ENCODE measurements at regions not wholly inside any gene's neighbourhood (a gene's known extent, or its start where the extent isn't known, plus 50 kb on each side); places are given as distances from the start of the nearest gene placed in this dataset.
"Not testable (repeated sequence)": the region's sequence is repeated elsewhere in the genome, so short reads cannot be mapped to it uniquely, and the experiment has no call there.

DNA sequence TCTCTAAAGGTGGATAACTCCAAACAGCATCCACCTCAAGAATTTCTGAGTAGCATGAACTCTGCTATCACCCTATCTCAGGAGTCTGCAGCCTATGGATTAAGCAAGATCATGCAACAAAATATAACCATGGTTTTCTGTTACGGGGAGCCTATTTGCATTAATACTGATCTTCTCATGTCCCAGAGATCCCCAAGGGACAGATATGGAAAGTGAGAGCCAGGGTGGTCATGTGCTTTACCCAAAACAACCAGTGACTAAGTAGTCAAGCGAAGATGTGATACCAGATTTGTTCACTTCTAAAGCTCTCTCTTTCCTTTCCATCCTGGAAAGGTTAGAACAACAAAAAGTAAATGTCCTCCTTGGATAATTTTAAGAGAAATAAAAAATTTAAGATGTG lies 125.1 kb downstream of the PRRX1 start:
- DNase-seq: no peak

DNA sequence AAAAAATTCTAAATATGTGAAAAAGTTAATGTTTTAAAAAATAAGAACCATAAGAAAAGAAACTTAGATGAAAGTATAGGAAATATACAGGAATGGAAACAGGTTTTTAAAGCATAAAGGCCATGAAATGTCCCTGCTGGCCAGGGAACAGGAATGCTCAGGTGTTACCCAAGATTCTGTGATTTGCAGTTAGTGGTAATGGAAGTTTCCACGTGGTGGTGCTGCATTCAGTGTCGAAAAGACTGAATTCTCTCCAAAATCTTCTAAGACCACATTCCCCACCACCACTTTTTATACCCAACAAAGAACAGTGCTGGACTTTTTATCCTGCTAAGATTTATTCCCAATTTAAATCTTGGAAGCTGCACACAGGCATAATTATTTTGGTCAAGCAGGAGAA lies 126.2 kb downstream of the PRRX1 start:
- no peak for DNase-seq

- peak; percentile 46 for DNase-seq
Measured at GRCh38 chr1:170790651-170791071, 126.7 kb downstream of the PRRX1 start.

- DNase-seq: peak; percentile 66
Measured at GRCh38 chr1:170791941-170792340, 128.0 kb downstream of the PRRX1 start.

GRCh38 chr1:170800265-170800664 lies 135.1 kb upstream of the MROH9 start:
- DNase-seq: peak; percentile 68

GRCh38 chr1:170800812-170801211 lies 134.5 kb upstream of the MROH9 start:
- DNase-seq: peak; percentile 62

GRCh38 chr1:170803711-170804110 lies 131.6 kb upstream of the MROH9 start:
- peak; percentile 62 for DNase-seq

DNA sequence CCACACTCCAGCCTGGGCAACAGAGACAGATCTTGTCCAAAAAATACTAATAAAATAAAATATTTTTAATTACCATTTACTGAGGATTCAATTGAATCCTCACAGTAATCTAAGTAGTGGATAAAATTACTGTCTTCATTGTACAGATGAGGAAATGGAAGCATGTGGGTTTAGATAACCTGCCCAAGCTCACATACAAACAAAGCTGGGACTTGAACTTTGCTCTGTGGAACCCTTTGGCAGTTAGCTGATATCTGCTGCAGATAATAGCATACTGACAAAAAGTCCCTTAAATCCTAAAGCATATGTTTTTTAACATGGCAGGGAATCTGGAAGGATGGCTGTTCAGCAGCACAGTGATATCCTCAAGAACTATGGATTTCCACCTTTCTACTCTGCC lies 130.9 kb upstream of the MROH9 start:
- DNase-seq: no peak

DNA sequence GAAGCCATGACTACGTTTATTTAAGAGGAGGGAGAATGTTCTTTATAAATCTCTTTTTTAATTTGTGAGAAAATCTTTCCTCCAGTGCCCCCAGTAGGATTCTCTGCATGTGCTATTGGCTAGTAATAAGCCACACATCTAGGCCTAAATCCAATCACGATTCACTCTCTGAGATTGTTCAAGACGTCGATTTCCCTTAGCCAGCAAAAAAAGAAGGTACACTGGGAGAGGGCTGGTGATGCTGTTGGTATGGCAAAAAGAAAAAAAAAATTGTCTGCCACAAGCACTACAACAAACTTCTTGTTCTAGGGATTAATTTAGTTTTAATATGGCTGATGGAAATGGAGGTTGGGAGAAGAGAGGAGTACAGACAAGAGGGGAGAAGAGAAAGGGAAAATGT lies 130.5 kb upstream of the MROH9 start:
- no peak for DNase-seq

DNA sequence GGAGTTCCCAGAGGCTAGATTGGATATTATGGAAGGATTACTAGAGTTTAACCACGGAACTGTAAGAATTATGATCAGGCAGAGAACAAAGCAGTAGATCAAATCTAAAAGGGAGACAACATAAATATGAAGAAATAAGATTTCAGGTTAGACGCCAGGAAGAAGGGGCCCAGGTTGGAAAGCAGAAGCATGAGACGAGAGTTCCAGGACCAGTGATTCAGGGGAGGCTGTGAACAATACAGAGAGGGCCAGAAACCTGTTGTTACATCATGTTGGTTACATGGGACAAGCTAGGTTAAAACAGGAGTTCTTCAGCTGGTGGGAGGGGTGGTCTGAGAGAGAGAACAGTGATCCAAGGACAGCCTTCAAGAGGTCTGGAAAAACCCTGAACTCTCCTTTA lies 128.4 kb upstream of the MROH9 start:
- no peak for DNase-seq

- peak; percentile 86 for DNase-seq
Measured at GRCh38 chr1:170807432-170807831, 127.9 kb upstream of the MROH9 start.

DNA sequence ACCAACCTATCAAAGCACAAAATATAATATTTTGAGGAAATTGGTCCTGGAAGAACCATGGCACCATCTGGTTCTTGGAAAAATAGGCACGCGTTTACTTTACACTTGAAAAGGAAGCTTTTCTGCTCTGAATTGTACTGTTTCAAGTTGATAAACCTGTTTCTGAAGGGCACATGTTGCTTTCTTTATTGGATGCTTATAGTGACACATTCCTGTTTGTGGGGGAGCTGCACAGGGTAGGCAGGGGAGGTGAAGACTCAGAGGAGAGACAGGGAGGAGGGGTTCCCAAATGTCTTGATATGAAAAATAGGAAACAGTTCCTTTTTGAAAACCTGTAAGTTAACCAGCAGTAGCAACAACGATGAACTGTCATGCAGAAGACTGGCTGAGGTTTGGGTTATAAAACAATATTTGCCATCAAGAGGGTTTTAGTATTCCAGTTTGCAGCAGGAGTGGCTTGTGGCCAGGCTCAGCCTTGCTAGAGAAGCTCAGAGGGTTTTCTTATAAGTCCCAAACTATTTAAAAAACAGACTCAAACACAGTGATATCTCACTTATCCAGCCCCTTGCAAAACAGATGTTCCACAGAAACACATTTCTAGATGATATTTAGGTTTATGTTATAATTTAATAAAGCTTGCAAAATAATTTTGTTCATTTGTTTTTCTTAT lies 127.0 kb upstream of the MROH9 start:
- DNase-seq: no peak

GRCh38 chr1:170811013-170811412 lies 124.3 kb upstream of the MROH9 start:
- not testable (repeated sequence) for DNase-seq

DNA sequence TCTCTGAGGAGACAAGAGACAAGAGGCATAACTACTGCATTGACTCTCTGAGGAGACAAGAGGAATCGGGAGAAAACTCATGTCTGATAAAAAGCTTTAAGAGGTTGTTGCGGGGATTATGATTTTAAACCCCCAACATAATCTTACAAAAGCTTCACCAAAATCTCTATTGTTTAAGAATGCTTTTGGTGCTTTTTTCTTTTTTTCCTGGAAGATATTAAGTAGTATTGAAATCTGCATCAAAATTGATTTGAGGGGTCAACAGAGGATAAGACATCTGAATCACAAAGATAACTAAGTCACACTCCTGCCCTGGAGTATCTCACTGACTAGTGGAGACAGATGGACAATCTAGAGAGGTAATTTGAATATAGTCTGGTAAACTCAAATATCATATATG lies 115.6 kb upstream of the MROH9 start:
- DNase-seq: no peak

- peak; percentile 37 for DNase-seq
Measured at GRCh38 chr1:170823120-170823519, 112.2 kb upstream of the MROH9 start.

- DNase-seq: no peak
Measured at GRCh38 chr1:170831276-170831675, 104.1 kb upstream of the MROH9 start.

- DNase-seq: peak; percentile 57
Measured at GRCh38 chr1:170836141-170836540, 99.2 kb upstream of the MROH9 start.

GRCh38 chr1:170840371-170840770 lies 95.0 kb upstream of the MROH9 start:
- no peak for DNase-seq

DNA sequence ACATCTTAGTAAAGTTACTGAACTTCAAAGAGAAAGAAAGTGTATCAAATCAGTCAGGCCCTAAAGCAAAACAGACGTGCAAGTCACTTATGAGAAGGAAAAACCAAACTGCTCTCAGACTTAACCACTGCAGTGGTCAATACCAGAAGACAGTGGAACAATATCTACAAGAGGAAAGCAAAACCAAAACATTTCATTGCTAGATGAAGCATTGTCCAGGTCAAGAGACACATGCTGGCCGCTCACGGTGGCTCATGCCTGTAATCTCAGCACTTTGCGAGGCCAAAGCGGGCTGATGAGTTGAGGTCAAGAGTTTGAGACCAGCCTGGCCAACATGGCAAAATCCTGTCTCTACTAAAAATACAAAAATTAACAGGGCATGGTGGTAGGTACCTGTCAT lies 82.0 kb upstream of the MROH9 start:
- DNase-seq: no peak

GRCh38 chr1:170853867-170854266 lies 81.5 kb upstream of the MROH9 start:
- DNase-seq: no peak

DNA sequence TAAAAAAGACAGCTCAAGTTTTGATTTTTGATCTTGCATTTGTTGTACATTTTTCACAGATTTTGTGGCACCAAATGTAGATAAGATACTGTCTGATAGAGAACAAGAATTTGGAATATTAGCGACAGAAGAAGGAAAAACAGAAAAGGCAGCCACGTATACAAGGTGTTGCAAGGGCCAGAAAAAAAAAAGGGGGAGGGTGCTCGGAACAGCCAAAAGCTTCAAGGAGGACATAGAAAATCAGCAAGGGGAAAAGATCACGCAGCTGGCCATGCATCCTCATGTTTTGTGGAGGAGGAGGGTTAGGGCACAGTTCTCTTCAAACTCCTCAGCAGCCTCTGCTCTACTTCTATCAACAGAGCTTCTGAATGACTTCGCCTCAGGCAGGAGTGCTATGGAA lies 80.7 kb upstream of the MROH9 start:
- no peak for DNase-seq

DNA sequence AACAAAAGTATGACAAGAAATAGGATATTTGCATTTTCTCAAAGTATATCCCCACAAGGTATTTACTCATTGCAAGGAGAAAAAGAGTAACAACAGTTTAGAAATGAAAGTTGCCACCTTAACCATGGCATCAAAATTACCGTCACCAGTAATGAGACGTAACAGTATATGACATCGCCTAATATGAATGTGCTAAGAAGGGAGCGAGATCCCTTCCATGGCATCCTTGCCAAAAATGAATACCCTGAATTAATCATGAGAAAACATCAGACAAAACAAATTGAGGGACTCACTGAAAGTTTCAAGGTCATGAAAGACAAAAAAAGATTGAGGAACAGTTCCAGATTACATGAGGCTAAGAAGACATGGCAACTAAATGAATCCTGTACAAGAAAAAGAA lies 78.9 kb upstream of the MROH9 start:
- peak; percentile 38 for DNase-seq

DNA sequence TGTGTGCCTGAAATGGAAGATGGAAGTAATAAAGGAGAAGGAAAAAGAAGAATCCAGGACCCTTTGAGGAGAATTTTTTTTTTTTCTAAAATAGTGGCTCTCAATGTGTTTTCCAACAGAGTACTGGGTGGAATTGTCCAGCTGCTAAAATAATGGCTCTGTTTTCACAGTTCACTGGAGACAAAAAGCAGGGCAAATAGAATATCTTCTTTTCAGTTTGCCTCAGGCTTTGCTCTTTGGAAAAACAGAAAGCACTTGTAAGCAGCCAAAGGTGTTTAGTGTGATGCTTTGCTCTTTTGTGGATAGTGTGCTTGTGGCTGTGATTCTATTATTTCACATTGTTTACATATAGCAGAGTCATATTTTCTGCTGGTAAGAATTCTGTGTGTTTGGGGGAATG lies 77.4 kb upstream of the MROH9 start:
- no peak for DNase-seq

DNA sequence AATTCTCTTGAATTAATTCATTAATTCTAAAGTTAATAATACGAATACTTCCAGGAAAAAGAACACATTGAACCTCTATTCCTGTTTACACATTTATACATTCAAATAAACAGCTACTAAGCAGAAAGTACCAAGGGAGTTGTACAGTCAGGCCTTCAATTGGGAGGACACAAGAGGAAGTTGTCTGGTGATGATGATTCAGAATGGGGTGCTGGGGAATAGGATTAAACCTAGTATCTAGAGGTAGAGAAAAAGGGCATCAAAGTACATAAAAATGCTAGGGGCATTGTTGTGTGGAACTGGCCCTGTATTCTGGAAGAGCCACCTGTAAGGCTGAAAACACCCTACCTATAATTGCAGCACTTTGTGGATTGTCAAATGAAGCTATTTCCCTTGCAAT lies 71.7 kb upstream of the MROH9 start:
- no peak for DNase-seq

GRCh38 chr1:170864238-170864637 lies 71.1 kb upstream of the MROH9 start:
- peak; percentile 51 for DNase-seq

All from fibroblast of skin of right biceps (primary cell).